ENCODE measurements at regions not wholly inside any gene's neighbourhood (a gene's known extent, or its start where the extent isn't known, plus 50 kb on each side); places are given as distances from the start of the nearest gene placed in this dataset.

GRCh38 chr5:104998169-104998568 lies 1435.6 kb upstream of the NUDT12 start:
- ChIA-PET CTCF (no interaction called here), POLR2A (no interaction called here)
- no peak for TF ChIP-seq PRDM2 (tag by site-specific recombination; IDR thresholded peaks at IDR 0.05; ENCODE audit: borderline replicate concordance)
- no peak for TF ChIP-seq TRIM28 (IDR thresholded peaks at IDR 0.05; ENCODE audit: borderline replicate concordance, low read length)
- no peak for TF ChIP-seq ZNF433 (tag by site-specific recombination; IDR thresholded peaks at IDR 0.05; ENCODE audit: low read depth)
- no peak for TF ChIP-seq ZNF621 (tag by site-specific recombination; IDR thresholded peaks at IDR 0.05)
- no peak for TF ChIP-seq ZNF76 (tag by site-specific recombination; IDR thresholded peaks at IDR 0.05; ENCODE audit: borderline replicate concordance, low read depth)
- no peak for TF ChIP-seq ZNF664 (tag by site-specific recombination; IDR thresholded peaks at IDR 0.05)
- no peak for TF ChIP-seq ZNF660 (tag by site-specific recombination; IDR thresholded peaks at IDR 0.05)
- no peak for TF ChIP-seq ZBTB20 (tag by site-specific recombination; IDR thresholded peaks at IDR 0.05)
- no peak for TF ChIP-seq ZNF292 (tag by site-specific recombination; IDR thresholded peaks at IDR 0.05; ENCODE audit: borderline replicate concordance, low read depth)
- TF ChIP-seq GLI4 (tag by site-specific recombination; IDR thresholded peaks at IDR 0.05): no peak
- TF ChIP-seq, protein P1, sequence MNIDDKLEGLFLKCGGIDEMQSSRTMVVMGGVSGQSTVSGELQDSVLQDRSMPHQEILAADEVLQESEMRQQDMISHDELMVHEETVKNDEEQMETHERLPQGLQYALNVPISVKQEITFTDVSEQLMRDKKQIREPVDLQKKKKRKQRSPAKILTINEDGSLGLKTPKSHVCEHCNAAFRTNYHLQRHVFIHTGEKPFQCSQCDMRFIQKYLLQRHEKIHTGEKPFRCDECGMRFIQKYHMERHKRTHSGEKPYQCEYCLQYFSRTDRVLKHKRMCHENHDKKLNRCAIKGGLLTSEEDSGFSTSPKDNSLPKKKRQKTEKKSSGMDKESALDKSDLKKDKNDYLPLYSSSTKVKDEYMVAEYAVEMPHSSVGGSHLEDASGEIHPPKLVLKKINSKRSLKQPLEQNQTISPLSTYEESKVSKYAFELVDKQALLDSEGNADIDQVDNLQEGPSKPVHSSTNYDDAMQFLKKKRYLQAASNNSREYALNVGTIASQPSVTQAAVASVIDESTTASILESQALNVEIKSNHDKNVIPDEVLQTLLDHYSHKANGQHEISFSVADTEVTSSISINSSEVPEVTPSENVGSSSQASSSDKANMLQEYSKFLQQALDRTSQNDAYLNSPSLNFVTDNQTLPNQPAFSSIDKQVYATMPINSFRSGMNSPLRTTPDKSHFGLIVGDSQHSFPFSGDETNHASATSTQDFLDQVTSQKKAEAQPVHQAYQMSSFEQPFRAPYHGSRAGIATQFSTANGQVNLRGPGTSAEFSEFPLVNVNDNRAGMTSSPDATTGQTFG (tag by site-specific recombination; IDR thresholded peaks at IDR 0.05; ENCODE audit: borderline replicate concordance): no peak
- TF ChIP-seq ZNF416 (tag by site-specific recombination; IDR thresholded peaks at IDR 0.05): no peak
- no peak for TF ChIP-seq ZNF211 (tag by site-specific recombination; IDR thresholded peaks at IDR 0.05; ENCODE audit: low read depth)
- Histone ChIP-seq H3K9me3 (ENCODE audit: control insufficient read depth, insufficient read depth, low read depth, low read length) (no peaks in the 10 kb centered on the region), H3K36me3 (ENCODE audit: control insufficient read depth in 2 of 2, insufficient read depth in 1 of 2, low read length in 2 of 2) (no peaks in the 10 kb centered on the region), H3K4me1 (ENCODE audit: control insufficient read depth, insufficient read depth, low read length) (peaks cover 3% of the 10 kb centered on the region; the same call in 1 of the 2 replicates), H3K27ac (ENCODE audit: extremely low read depth, low read depth, low read length) (no peak overlapping the region), H3K4me3 (ENCODE audit: low read depth, low read length) (no peak overlapping the region)

DNA sequence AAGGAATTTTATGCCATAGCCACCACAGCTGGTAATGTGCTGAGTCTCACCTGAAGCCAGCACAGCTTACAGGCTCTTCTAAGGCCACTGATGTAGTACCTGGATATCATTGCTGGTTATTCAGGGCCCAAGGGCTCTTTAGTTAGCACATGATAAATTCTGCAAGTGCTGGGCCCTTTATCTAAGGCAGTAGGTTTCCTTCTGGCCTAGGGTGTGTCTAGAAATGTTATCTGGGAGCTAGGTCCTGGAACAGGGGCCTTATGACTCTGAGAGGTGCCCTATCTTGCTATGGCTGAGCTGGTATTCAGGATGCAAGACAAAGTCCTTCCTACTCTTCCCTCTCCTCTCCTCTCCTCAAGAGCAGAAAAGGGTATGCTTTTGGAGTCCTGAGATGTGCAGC lies 1424.5 kb upstream of the NUDT12 start:
- Histone ChIP-seq H3K4me3 (ENCODE audit: low read depth, low read length) (no peak overlapping the region), H3K4me1 (ENCODE audit: control insufficient read depth, insufficient read depth, low read length) (no peaks in the 10 kb centered on the region), H3K36me3 (ENCODE audit: control insufficient read depth in 2 of 2, insufficient read depth in 1 of 2, low read length in 2 of 2) (no peaks in the 10 kb centered on the region), H3K27ac (ENCODE audit: extremely low read depth, low read depth, low read length) (no peak overlapping the region), H3K9me3 (ENCODE audit: control insufficient read depth, insufficient read depth, low read depth, low read length) (no peaks in the 10 kb centered on the region)
- CTCF ChIA-PET: no interaction called here
- POLR2A ChIA-PET: no interaction called here
- TF ChIP-seq ZFHX2 (tag by site-specific recombination; conservative IDR thresholded peaks at IDR 0.05) (no peak), ZNF433 (tag by site-specific recombination; IDR thresholded peaks at IDR 0.05; ENCODE audit: low read depth) (no peak), BCL11B (tag by site-specific recombination; IDR thresholded peaks at IDR 0.05; ENCODE audit: low read depth) (no peak), ZNF350 (tag by site-specific recombination; IDR thresholded peaks at IDR 0.05) (no peak), ZEB2 (tag by site-specific recombination; IDR thresholded peaks at IDR 0.05) (no peak), ZBTB26 (tag by site-specific recombination; optimal IDR thresholded peaks at IDR 0.05) (no peak), ZNF585B (tag by site-specific recombination; IDR thresholded peaks at IDR 0.05) (no peak), ZNF19 (tag by site-specific recombination; IDR thresholded peaks at IDR 0.05; ENCODE audit: low read depth) (no peak), ZNF2 (tag by site-specific recombination; IDR thresholded peaks at IDR 0.05) (no peak), YY2 (tag by site-specific recombination; IDR thresholded peaks at IDR 0.05) (no peak), OSR2 (tag by site-specific recombination; IDR thresholded peaks at IDR 0.05) (no peak)
- TF ChIP-seq, protein P2, sequence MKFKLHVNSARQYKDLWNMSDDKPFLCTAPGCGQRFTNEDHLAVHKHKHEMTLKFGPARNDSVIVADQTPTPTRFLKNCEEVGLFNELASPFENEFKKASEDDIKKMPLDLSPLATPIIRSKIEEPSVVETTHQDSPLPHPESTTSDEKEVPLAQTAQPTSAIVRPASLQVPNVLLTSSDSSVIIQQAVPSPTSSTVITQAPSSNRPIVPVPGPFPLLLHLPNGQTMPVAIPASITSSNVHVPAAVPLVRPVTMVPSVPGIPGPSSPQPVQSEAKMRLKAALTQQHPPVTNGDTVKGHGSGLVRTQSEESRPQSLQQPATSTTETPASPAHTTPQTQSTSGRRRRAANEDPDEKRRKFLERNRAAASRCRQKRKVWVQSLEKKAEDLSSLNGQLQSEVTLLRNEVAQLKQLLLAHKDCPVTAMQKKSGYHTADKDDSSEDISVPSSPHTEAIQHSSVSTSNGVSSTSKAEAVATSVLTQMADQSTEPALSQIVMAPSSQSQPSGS (tag by site-specific recombination; IDR thresholded peaks at IDR 0.05; ENCODE audit: low read depth): no peak

Data from HEK293 (cell line).